ENCODE measurements at regions not wholly inside any gene's neighbourhood (a gene's known extent, or its start where the extent isn't known, plus 50 kb on each side); places are given as distances from the start of the nearest gene placed in this dataset.

DNA sequence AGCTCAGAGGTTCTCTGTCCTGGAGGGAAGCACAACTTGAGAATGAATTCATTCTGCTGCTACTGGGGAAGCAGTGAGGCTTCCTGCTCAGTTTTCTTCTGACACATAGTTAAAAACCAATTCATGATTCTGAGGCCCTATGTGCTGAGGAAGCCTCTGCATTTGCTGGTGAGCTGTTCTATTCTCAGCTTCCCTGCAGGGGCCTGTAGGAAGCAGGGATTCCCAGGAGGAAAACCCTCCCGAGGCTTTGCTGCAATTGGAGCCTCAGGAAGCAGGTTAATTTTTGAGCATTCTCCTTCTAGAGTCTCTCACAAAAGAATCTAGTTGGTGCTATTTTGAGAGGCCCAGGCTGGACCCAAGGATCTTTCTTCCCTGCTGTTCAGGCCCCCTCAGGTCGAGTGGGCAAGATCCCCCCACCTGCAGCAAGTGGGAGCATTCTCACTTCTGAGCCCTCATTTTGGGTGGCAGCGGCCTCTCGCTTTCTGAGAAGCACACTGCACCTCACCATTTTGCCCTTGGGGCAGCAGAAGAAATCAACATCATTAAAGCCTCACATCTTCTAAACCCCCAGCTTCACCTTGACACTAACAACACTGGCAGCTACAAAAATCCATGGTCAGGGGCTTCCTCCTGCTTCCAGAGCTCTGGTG is 197.5 kb upstream of the TSC22D2 start:
- FAIRE-seq = no peak
- WGBS (ENCODE audit: insufficient coverage, low coverage, missing lambda C conversion rate) = 3% methylated on average over 4 of the region's 4 CpGs
- CTCF ChIA-PET (ENCODE audit: low intra/inter-chr PET ratio) = no interaction called here
- TF ChIP-seq, protein P1, sequence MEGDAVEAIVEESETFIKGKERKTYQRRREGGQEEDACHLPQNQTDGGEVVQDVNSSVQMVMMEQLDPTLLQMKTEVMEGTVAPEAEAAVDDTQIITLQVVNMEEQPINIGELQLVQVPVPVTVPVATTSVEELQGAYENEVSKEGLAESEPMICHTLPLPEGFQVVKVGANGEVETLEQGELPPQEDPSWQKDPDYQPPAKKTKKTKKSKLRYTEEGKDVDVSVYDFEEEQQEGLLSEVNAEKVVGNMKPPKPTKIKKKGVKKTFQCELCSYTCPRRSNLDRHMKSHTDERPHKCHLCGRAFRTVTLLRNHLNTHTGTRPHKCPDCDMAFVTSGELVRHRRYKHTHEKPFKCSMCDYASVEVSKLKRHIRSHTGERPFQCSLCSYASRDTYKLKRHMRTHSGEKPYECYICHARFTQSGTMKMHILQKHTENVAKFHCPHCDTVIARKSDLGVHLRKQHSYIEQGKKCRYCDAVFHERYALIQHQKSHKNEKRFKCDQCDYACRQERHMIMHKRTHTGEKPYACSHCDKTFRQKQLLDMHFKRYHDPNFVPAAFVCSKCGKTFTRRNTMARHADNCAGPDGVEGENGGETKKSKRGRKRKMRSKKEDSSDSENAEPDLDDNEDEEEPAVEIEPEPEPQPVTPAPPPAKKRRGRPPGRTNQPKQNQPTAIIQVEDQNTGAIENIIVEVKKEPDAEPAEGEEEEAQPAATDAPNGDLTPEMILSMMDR (IDR thresholded peaks at IDR 0.05 in 2 of 3, conservative IDR thresholded peaks at IDR 0.05 in 1 of 3; ENCODE audit: insufficient read depth in 2 of 3, low read depth in 1 of 3, low read length in 3 of 3) = peak in 2 of 3 experiments; percentile 17 to 18; a peak in 2 of 6 replicates
- TF ChIP-seq ZNF146 (CRISPR knock-in tag; IDR thresholded peaks at IDR 0.05; ENCODE audit: unreplicated experiment) = no peak
- no peak for TF ChIP-seq KAT2B (IDR thresholded peaks at IDR 0.05; ENCODE audit: low read depth, low read length)
- Histone ChIP-seq H3K27ac (ENCODE audit: extremely low read depth, low read depth, low read length) (no peak overlapping the region), H3K9me3 (replicated peaks; ENCODE audit: control insufficient read depth, insufficient read depth, low read depth, low read length) (no peaks in the 10 kb centered on the region), H3K27me3 (ENCODE audit: control insufficient read depth in 2 of 2, insufficient read depth in 2 of 2, low read length in 2 of 2) (peaks cover 9 to 28% of the 10 kb centered on the region in 2 experiments; a peak in 4 of 5 replicates), H3K4me1 (replicated peaks in 1 of 2; ENCODE audit: control insufficient read depth in 2 of 2, insufficient read depth in 2 of 2, low read length in 2 of 2) (no peaks in the 10 kb centered on the region), H3K4me3 (no peak overlapping the region), H3K36me3 (ENCODE audit: control insufficient read depth, insufficient read depth, low read length) (no peaks in the 10 kb centered on the region), H3K79me2 (ENCODE audit: control insufficient read depth, insufficient read depth, low read length) (no peaks in the 10 kb centered on the region), H3K9ac (ENCODE audit: insufficient read depth in 1 of 2, low read depth in 2 of 2, low read length in 2 of 2) (no peak overlapping the region), H4K20me1 (replicated peaks; ENCODE audit: control insufficient read depth, insufficient read depth, low read length) (no peaks in the 10 kb centered on the region), H3K9me1 (ENCODE audit: control insufficient read depth, insufficient read depth, low read length) (no peaks in the 10 kb centered on the region), H3K4me2 (ENCODE audit: insufficient read depth, low read length) (no peak overlapping the region), H2AFZ (ENCODE audit: low read depth, low read length) (no peak overlapping the region)
- POLR2A ChIA-PET = interaction anchor here (0.6 kb wide), 1 partner anchor 208 kb away, joined by 3 read pairs; no protein-coding TSS in a partner anchor
- intact Hi-C loops (cut with micrococcal nuclease) = no loop called here
- no peak for ATAC-seq
- no TSS peak for BruUV-seq (replicated peaks)
- in situ Hi-C loops (cut with MboI) = loop anchor here (10.0 kb wide), 1 partner anchor 236 kb away; the partner anchor contains the start of gene PFN2
- no peak for DNase-seq (ENCODE audit: extremely low read depth in 1 of 4, low spot score in 3 of 4)
